Epithelial cell of esophagus (primary cell): ENCODE measurements at regions not wholly inside any gene's neighbourhood (a gene's known extent, or its start where the extent isn't known, plus 50 kb on each side); places are given as distances from the start of the nearest gene placed in this dataset.
"Not testable (repeated sequence)": the region's sequence is repeated elsewhere in the genome, so short reads cannot be mapped to it uniquely, and the experiment has no call there.

Source experiments
- DNase-seq: peaks from one replicate; pipeline ENCODE4 v3.0.0; 2010; ENCODE audit warnings: low read depth
- H3K4me3 ChIP-seq: 2 replicates; pipeline ENCODE4 v1.5.1; 2011; ENCODE audit warnings: mild to moderate bottlenecking, low read length, control low read depth
- TF ChIP-seq, protein P1 (sequence below): IDR thresholded peaks from 2 replicates; pipeline ENCODE4 v1.5.1; 2011; ENCODE audit warnings: low read depth, mild to moderate bottlenecking, low read length, control low read depth, inconsistent platforms; ENCODE audit not compliant: insufficient read depth; ENCODE audit errors: missing control alignments

GRCh38 chrX:139167282-139167681 is 363.3 kb upstream of the F9 start:
- DNase-seq: no peak
- no peak overlapping the region for H3K4me3 ChIP-seq
- TF ChIP-seq, protein P1, sequence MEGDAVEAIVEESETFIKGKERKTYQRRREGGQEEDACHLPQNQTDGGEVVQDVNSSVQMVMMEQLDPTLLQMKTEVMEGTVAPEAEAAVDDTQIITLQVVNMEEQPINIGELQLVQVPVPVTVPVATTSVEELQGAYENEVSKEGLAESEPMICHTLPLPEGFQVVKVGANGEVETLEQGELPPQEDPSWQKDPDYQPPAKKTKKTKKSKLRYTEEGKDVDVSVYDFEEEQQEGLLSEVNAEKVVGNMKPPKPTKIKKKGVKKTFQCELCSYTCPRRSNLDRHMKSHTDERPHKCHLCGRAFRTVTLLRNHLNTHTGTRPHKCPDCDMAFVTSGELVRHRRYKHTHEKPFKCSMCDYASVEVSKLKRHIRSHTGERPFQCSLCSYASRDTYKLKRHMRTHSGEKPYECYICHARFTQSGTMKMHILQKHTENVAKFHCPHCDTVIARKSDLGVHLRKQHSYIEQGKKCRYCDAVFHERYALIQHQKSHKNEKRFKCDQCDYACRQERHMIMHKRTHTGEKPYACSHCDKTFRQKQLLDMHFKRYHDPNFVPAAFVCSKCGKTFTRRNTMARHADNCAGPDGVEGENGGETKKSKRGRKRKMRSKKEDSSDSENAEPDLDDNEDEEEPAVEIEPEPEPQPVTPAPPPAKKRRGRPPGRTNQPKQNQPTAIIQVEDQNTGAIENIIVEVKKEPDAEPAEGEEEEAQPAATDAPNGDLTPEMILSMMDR: no peak

GRCh38 chrX:139158256-139158655 is 372.3 kb upstream of the F9 start:
- peak; percentile 56 for DNase-seq
- TF ChIP-seq, protein P1: no peak
- no peak overlapping the region for H3K4me3 ChIP-seq

GRCh38 chrX:139156356-139156755 is 374.2 kb upstream of the F9 start:
- no peak overlapping the region for H3K4me3 ChIP-seq
- no peak for DNase-seq
- TF ChIP-seq, protein P1: no peak

- DNase-seq, H3K4me3 ChIP-seq: not testable (repeated sequence)
Observed at GRCh38 chrX:139146625-139147024, 383.9 kb upstream of the F9 start.

DNA sequence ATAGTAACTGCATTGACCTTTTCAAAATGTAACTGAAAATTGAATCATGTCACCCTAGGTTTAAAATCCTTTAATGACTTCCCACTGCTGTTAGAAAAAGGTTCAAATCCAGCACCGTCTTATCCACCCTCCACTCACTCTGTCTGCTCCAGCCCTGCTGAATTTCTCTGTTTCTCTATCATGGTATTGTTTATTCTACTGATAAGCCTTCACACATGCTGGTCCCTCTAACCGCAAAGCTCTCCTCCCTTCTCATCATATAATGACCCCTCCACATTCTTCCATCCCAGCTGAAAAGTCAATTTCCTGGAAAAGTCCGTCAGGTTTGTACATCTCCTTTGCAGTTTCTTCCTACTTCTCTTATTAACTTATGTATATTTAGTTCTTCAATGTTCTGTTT is 389.2 kb upstream of the F9 start:
- DNase-seq: no peak
- no peak overlapping the region for H3K4me3 ChIP-seq
- TF ChIP-seq, protein P1: no peak

- no peak overlapping the region for H3K4me3 ChIP-seq
- DNase-seq: no peak
- TF ChIP-seq, protein P1: no peak
Observed at GRCh38 chrX:139134316-139134715, 396.2 kb upstream of the F9 start.

GRCh38 chrX:139126493-139126892 is 404.0 kb upstream of the F9 start:
- H3K4me3 ChIP-seq: no peak overlapping the region
- DNase-seq: peak; percentile 63
- TF ChIP-seq, protein P1: peak; percentile 60

- DNase-seq: no peak
- H3K4me3 ChIP-seq: no peak overlapping the region
- TF ChIP-seq, protein P1: no peak
Observed at GRCh38 chrX:139125916-139126315, 404.6 kb upstream of the F9 start.
